Neural cell (in vitro differentiated cells): ENCODE measurements at regions not wholly inside any gene's neighbourhood (a gene's known extent, or its start where the extent isn't known, plus 50 kb on each side); places are given as distances from the start of the nearest gene placed in this dataset.

Experiments
- EP300 ChIP-seq: fragments of 450-650 bp; conservative IDR thresholded peaks from 2 replicates; pipeline ENCODE4 v1.6.1; 2014; ENCODE audit warnings: antibody characterized with exemption, mild to moderate bottlenecking, moderate library complexity; ENCODE audit not compliant: poor library complexity, severe bottlenecking
- EZH2 ChIP-seq: fragments of 200-600, 300-800 bp; shearing (Covaris generic), sonication (generic); IDR thresholded peaks from 2 replicates; pipeline ENCODE4 v1.6.1; 2014; ENCODE audit warnings: antibody characterized with exemption, low read length, borderline replicate concordance, mild to moderate bottlenecking; ENCODE audit not compliant: insufficient read depth, poor library complexity, severe bottlenecking
- POLR2AphosphoS5 ChIP-seq: IDR thresholded peaks from 2 replicates; pipeline ENCODE4 v1.6.1; 2012
- SMC3 ChIP-seq: fragments of 450-650 bp; conservative IDR thresholded peaks from 2 replicates; pipeline ENCODE4 v1.6.1; 2014; ENCODE audit warnings: antibody characterized with exemption, mild to moderate bottlenecking, moderate library complexity; ENCODE audit not compliant: poor library complexity
- TAF1 ChIP-seq: IDR thresholded peaks from 2 replicates; pipeline ENCODE4 v1.6.1; 2012; ENCODE audit warnings: low read depth
- TF ChIP-seq, protein P1 (sequence below): IDR thresholded peaks from 2 replicates; pipeline ENCODE4 v1.6.1; 2012; ENCODE audit warnings: borderline replicate concordance
- TF ChIP-seq, protein P2 (sequence below): fragments of 450-650 bp; IDR thresholded peaks from 2 replicates; pipeline ENCODE4 v1.5.1; 2014; ENCODE audit warnings: antibody characterized with exemption, mild to moderate bottlenecking, moderate library complexity; ENCODE audit not compliant: poor library complexity, severe bottlenecking

DNA sequence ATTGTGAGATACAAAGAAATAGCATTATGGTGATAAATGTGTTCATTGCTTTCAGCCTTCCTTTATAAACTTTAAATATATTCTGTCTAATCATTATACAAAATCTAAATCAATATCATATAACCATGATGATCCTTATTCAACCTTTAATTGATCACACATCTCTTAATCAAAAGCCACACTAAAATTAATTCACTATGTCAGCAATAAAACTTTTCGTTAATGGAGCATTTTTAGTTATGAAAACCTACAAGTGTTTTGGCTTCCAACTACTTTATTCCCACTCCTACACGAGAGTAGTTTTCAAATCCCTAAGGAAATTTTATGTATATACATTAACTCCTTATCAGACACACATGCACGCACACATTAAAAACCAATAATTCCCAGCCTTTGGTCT is 530.2 kb downstream of the KCTD8 start:
- TF ChIP-seq EP300 (no peak), SMC3 (no peak), EZH2 (no peak), POLR2AphosphoS5 (no peak), TAF1 (no peak)
- TF ChIP-seq, protein P1, sequence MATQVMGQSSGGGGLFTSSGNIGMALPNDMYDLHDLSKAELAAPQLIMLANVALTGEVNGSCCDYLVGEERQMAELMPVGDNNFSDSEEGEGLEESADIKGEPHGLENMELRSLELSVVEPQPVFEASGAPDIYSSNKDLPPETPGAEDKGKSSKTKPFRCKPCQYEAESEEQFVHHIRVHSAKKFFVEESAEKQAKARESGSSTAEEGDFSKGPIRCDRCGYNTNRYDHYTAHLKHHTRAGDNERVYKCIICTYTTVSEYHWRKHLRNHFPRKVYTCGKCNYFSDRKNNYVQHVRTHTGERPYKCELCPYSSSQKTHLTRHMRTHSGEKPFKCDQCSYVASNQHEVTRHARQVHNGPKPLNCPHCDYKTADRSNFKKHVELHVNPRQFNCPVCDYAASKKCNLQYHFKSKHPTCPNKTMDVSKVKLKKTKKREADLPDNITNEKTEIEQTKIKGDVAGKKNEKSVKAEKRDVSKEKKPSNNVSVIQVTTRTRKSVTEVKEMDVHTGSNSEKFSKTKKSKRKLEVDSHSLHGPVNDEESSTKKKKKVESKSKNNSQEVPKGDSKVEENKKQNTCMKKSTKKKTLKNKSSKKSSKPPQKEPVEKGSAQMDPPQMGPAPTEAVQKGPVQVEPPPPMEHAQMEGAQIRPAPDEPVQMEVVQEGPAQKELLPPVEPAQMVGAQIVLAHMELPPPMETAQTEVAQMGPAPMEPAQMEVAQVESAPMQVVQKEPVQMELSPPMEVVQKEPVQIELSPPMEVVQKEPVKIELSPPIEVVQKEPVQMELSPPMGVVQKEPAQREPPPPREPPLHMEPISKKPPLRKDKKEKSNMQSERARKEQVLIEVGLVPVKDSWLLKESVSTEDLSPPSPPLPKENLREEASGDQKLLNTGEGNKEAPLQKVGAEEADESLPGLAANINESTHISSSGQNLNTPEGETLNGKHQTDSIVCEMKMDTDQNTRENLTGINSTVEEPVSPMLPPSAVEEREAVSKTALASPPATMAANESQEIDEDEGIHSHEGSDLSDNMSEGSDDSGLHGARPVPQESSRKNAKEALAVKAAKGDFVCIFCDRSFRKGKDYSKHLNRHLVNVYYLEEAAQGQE: no peak
- TF ChIP-seq, protein P2, sequence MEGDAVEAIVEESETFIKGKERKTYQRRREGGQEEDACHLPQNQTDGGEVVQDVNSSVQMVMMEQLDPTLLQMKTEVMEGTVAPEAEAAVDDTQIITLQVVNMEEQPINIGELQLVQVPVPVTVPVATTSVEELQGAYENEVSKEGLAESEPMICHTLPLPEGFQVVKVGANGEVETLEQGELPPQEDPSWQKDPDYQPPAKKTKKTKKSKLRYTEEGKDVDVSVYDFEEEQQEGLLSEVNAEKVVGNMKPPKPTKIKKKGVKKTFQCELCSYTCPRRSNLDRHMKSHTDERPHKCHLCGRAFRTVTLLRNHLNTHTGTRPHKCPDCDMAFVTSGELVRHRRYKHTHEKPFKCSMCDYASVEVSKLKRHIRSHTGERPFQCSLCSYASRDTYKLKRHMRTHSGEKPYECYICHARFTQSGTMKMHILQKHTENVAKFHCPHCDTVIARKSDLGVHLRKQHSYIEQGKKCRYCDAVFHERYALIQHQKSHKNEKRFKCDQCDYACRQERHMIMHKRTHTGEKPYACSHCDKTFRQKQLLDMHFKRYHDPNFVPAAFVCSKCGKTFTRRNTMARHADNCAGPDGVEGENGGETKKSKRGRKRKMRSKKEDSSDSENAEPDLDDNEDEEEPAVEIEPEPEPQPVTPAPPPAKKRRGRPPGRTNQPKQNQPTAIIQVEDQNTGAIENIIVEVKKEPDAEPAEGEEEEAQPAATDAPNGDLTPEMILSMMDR: no peak
